GM12891 (cell line): ENCODE measurements at regions not wholly inside any gene's neighbourhood (a gene's known extent, or its start where the extent isn't known, plus 50 kb on each side); places are given as distances from the start of the nearest gene placed in this dataset.

ENCODE experiments used
- POLR2A ChIP-seq: IDR thresholded peaks from 2 replicates; pipeline ENCODE4 v1.6.1; 2011; ENCODE audit warnings: low read depth, low read length, control low read depth
- POLR2AphosphoS5 ChIP-seq: IDR thresholded peaks from 2 replicates; pipeline ENCODE4 v1.6.1; 2011; ENCODE audit warnings: low read depth, low read length, control low read depth
- POU2F2 ChIP-seq: IDR thresholded peaks from 2 replicates; pipeline ENCODE4 v1.6.1; 2011; ENCODE audit warnings: low read depth, mild to moderate bottlenecking, control low read depth, low read length, moderate library complexity
- TAF1 ChIP-seq: IDR thresholded peaks from 2 replicates; pipeline ENCODE4 v1.6.1; 2011; ENCODE audit warnings: low read depth, low read length, control low read depth

- TF ChIP-seq TAF1 = no peak
- no peak for TF ChIP-seq POLR2A
- TF ChIP-seq POLR2AphosphoS5 = no peak
- TF ChIP-seq POU2F2 = no peak
Measured at GRCh38 chr11:122036018-122036417, 80.0 kb downstream of the BLID start.
